Stimulated activated CD8-positive, alpha-beta memory T cell treated with anti-CD3 and anti-CD28 coated beads, Interleukin-12 subunit alpha, Interleukin-12 subunit beta, amount 100 ng/mL, for 24 hours (primary cell): ENCODE measurements at regions not wholly inside any gene's neighbourhood (a gene's known extent, or its start where the extent isn't known, plus 50 kb on each side); places are given as distances from the start of the nearest gene placed in this dataset.

Source experiments
- DNase-seq: peaks from one replicate; pipeline ENCODE4 v3.0.0-alpha.2; 2020; ENCODE audit errors: extremely low read depth

DNA sequence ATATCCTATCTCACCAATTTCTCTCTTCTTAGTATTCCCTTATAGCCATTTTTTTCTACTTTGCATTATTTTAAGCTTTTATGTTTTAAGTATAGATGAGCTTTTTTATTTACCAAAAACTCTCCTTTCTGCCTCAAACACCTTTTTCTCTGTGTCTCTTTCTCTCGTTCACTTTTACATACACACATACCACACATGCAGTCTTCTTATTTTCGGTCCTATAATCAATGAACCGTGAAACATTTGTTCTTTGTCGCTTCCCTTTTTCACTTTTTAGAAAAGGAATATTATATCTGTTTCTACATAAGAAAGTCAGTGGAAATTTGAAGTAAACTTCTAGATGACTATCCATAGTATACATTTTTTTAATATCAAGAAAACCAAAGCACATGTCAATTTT, 183.2 kb downstream of the MRPL39 start:
- DNase-seq, result no peak

DNA sequence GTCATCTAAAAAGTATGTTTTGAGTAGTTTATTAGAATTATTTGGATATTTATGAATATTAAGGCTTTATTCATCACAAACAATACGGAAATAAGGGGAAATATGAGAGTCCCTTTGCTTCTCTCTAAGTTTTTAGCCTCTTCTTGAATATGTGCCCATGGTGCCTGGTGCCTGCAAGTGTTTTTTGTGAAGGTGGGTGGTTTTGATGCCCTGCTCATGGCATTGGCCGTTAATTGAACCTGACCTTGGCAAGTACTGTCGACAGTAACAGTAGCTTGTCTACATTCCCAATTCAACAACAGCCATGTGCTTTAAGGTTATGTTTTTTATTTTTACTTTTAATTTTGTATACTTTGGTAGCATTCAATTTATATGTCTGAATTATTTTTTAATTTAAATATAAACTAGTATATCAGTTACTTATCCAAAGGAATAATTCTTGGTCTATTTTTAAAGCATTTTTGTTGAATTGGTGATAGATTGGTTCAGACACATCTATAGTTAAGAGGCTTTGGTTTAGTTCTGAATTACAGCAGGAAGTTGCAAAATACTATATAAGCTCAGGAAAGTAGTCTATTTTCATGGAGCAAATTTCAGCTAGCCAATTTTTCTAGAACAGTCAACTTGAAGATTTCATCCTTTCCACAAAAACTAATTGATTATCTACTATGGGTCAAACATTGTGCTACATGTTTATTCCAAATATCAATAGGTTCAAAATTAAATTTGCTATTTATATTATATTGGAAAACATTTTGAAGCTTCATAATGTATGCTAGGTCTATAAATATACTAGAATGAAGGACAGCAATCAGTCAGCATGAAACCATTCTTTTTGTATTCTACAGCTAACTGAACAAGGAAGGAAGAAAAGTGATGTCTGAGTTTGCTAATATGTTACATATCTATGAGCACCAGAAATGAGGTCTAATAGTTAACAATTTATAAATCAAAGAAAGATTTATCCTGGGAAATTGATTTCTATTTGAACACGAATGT, 184.4 kb downstream of the MRPL39 start:
- no peak for DNase-seq

DNA sequence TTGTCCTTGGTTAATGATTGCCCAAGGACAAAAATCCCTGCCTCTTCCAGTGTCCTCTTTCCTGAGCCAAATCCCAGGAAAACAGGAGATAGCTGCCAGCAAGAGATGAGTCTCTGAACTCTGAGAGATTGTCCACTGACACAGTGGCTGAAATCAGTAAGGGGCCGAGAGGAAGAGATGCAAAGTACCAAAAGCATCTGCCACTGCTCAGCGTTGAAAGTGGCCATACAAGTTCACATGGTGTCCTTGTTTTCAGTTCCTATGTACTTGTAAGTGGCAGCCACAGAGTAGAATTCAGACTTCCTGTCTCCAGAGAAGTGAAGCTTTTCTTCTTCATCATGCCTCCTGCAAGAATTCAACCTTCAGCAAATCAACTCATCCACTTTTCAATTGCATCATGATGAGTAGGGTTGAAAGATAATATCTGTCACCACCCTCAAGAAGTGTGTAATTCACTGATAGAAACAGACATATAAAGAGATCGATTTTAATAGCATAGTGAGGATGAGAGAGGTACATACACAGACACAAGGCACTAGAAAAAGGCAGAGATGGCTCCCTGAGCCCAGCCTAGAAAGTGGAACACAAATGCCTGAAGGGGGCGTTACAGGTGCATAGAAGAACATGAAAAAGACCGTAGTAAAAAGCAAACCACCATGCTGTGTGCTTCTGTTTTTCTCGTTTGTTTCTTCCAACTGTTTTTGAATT, 185.8 kb downstream of the MRPL39 start:
- DNase-seq, result peak; percentile 31

DNA sequence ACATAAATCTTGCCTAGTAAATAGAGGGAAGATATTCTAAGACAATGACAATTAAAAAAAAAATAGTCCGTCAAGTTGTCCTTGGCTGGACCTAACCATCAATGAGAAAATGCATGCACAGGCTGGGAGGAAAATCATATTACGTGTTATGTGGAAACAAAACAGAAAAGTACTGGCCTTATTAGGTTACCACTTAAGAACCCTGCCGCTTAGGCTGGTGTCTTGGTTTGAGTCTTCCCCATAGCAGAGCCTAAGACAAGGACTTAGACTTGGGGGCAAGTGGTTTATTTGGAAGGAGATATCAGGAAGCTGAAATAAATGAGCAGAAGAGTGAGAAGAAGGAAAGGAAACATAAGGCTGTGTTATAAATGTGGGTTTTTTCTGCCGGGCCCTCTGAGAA, 186.4 kb downstream of the MRPL39 start:
- DNase-seq, result no peak

DNA sequence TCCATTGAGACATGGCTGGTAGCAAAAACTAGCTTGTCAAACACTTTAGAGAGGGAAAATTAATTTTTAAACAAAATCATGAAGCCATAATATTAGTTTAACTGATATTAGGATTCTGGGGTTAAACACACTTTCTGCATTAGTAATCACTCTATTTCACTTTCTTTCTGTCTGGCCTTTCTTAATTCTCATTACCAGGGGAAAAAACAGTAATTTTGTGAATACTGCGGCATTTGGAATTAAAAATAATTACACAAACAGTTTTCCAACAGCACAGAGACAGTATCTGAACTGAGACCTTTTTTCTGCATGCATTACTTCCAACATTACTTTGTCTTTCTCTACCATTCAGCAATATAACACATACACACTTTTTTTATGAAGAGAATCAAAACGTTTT, 190.6 kb downstream of the MRPL39 start:
- DNase-seq, result no peak

DNA sequence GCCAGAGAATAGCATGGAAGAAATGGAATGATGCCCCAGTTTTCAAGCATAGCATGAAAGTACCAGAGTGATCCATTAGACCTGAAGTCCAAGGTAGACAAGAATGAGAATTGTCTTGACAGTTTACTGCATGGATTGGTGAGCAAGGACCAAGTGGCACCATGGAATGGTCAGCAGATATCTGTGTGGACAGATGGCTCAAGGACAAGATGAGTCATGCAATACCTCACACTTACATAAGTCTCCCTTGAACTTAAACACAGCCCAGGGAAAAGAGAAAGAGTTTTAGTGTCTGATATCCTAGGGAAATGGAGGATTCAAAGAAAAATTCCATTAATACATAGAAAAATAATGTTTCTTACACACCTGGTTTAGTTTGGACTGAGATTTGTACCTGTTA, 195.2 kb downstream of the MRPL39 start:
- DNase-seq, result no peak

DNA sequence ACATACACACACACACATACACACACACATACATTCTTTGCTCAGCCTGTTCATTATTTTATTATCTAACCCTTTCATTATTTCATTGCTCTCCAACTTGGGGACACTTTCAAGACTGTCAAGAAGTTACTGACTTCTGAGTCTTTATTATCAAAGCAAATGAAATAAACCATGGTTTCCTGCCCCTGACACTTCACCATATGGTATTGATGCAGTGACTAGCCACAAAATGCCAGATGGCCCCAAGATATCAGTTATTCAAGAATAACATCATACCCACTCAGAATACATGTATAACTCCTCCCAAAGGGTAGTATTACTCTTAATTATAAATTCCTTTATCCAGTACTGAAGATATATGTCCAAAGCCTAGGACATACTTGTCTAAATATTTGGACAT, 197.3 kb downstream of the MRPL39 start:
- DNase-seq, result no peak

DNA sequence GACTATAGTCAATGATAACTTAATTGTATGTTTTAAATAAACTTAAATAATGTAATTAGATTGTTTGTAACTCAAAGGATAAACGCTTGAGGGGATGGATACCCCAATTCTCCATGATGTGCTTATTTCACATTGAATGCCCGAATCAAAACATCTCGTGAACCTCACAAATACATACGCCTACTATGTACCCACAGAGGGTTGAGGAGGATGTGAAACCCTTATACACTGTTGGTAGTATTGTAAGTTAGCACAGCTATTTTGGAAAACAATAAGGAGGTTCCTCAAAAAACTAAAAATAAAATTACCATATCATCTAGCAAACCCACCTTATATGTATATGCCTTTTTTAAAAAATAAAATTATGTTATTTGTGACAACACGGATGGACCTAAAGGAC, 198.6 kb downstream of the MRPL39 start:
- no peak for DNase-seq

DNA sequence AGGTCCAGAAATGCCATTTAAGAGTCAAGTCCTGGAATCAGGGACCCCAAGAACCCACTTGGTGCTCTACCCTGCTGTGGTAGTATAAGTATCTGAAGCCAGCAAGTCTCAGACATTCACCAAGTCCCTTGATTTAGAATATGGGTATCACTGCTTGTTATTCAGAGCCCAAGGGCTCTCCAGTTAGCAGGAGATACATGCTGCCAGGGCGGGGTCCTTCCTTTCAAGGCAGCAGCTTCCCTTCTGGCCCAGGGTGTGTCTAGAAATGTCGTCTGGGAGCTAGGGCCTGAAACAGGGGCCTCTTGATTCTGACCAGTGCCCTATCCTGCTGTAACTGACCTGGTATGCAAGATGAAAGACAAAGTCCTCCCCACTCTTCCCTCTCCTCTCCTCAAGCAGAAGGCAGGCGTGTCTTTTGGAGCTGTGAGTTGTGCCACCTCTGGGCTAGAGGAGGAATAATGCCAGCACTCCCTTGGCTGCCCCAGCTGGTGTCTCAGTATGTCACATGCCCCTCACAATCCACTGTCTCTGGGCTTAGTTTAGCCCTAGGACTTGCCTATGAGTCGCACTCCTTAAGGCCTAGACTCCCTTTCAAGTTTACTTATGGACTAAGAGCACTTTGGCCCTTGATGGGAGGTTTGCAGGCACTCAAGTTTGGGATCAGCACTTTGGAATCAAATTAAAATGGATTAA, 200.2 kb downstream of the MRPL39 start:
- DNase-seq, result no peak

DNA sequence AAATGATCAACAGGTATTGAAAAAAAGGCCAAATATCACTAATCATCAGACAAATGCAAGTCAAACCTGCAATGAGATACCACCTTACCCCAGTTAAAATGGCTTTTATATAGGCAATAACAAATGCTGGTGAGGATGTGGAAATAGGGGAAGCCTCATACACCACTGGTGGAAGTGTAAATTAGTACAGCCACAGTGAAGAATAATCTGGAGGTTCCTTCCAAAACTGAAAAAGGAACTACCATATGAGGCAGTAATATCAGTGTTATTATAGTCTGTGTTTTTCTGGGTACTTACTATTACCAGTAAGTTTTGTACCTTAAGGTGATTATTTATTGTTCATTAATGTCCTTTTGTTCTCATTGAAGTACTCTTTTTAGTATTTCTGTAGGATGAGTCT, 201.3 kb downstream of the MRPL39 start:
- no peak for DNase-seq

DNA sequence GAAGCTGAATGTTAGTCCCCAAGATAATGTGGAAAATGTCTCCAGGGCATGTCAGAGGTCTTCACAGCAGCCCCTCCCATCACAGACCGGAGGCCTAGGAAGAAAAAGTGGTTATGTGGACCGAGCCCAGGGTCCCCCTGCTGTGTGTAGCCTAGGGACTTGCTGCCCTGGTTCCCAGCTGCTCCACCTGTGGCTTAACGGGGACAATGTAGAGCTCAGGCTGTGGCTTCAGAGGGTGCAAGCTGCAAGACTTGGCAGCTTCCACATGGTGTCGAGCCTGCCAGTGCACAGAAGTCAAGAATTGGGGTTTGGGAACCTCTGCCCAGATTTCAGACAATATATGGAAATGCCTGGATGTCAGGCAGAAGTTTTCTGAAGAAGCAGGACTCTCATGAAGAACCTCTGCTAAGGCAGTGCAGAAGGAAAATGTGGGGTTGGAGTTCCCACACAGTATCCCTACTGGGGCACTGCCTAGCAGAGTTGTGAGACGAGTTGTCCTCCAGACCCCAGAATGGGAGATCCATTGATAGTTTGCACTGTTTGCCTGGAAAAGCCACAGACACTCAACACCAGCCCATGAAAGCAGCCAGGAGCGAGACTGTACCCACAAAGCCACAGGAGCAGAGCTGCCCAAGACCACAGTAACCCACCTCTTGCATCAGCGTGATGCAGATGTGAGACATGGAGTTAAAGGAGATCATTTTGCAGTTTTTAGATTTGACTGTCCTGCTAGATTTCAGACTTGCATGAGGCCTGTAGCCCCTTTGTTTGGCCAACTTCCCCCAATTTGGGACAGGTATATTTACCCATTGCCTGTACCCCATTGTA, 204.9 kb downstream of the MRPL39 start:
- DNase-seq, result no peak

DNA sequence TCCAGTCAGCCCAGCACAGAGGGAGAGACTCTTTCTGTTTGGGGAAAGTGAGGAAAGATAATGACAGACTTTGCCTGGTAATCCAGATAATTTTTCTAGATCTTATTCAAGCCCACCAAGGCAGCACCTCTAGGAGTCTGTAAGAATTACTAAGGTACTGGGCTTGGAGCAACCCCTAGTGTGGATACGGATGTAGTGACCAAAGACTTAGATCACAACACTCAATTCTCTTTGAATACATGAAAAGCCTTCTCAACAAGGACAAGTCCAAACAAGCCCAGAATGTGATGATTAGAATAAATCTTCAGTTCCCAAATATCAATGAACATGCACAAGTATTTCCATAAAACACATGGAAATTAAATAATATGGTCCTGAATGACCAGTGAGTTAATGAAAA, 206.9 kb downstream of the MRPL39 start:
- no peak for DNase-seq

DNA sequence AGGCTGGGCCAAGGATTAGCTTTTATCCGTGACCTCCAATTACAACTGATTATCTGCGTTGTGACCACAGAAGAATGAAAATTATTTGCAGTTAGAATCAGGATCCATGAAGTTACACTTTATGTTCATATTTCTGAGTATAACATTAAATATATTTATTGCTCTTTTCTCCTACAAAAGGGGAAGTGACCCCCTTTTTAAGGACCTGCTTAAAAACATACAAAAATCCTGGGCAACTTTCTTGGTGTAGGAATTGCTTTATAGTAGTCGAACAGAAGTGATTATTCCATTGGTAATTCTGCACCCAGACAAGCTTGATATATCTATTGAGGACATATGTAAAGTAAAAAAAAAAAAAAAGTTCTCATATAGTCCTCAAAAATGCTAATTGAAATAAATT, 208.7 kb downstream of the MRPL39 start:
- no peak for DNase-seq

DNA sequence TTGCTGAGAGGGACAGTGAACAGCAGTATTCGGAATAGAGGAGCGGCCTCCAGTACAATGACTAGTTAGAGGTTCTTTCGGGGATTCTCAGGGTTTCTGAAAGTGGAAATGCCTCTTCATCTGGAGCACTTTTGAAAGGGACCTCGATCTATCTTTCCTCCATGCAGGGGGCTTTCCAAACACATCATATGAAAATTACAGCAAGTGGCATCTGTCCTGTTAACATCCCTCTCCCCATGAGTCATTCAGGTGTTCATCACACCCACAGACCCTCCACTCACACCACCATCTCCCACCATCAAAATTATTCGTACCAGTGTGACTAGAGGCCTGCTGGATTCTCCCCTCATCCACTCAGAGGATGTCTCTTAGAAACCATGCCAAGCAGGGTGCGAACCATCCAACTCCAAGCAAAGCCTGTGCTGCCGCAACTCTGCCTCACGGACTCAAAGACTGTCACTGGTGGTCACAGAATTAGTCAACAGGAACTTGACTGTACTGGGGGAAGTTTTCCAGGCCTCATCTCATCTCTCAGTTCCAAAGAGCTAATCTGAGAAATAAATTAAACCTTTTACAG, 211.1 kb downstream of the MRPL39 start:
- DNase-seq, result peak; percentile 55

DNA sequence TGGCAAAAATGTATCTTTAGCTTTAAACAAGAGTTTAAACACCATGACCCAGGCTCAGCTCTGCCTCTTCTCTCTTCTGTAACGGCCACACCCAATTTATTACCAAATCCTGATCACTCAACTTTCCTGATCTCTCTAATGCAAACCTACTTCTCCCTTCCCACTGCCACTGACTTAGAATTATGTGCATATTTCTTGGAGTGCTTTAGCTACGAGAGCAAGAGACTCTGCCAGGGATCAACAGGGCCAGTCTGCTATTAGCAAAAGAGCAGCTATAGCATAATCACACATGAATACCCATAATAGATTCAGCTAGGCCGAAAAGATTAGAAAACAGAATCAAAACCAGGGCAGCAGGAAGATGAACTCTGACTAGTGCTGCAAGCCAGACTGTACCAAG, 215.5 kb downstream of the MRPL39 start:
- DNase-seq, result no peak

DNA sequence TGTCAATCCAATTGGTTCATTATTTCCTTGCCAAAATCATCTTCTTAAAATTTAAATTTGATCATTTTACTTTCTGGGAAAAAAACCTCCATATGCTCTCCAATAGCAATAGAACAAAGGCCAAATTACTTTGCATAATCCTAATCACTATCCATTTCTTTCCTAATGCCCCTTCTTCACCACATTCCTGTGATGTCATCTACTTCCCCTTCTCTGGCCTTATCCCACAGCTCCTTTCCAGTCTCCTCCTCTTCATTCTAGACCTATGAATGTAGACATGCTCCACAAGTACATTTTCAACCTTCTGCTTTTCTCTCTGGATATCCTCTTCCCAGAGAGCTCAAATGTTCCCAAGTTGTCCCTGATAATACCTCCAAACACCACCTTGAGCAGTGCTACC, 216.6 kb downstream of the MRPL39 start:
- no peak for DNase-seq

DNA sequence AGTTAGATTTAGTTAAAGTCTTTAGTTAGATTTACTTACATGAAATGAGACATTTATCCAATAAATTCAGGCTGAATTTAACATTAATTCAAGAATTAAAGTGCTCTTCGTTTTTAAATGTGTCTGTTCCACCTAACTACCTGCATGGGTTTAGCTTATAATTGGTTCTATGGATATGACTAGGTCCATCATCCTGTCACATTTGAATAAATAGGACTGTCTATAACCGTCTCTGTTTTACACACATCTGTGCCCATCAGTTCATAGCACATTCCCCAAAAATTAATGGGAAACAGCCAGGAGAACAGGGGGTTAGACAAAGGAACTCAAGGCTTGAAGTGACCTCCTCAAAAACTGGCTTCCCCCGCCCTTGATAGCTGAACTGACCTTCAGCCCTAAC, 219.6 kb downstream of the MRPL39 start:
- DNase-seq, result no peak

DNA sequence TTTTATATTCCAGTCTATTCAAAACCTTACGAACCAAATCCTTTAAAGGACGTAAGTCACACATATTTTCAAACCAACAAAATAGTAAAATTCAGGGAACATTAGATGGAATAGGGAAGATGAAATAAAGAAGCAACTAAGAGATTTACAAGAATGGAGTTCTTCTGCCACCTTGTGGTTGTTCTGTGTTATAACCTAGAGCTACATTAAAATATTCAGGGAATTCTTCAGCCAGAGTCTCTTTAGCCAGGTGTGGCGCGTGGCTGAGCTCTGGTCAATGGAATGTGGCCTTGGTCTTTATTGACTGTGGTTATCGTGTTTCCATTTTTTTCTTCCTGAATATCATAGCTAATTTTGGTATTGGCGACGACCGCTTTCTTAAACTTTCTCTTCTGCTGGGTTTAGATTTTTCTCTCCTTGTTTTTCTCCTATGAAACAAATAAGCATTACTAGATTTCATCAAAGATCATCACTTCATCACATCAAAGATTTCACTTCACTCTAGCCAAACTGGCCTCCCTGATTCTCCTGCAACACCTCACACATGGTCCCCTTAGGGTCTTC, 221.3 kb downstream of the MRPL39 start:
- no peak for DNase-seq

DNA sequence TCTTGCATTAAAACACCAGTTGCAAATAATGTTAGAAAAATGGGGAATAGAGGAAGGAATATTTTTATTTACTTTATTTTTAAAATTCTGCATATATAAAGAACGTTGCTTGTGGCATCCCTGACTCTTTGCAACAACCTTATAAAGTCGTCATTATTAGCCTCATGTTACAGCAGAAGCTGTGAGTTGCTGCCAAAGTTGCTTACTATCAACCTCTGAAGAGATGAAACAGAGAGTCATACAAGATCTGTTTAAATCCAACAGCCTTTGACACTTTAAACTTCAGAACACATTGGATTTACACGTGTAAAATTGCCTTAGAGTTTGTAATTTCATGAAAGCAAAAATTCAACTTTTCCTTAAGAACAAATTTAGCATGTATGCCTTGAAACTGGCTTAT, 221.9 kb downstream of the MRPL39 start:
- DNase-seq, result no peak

DNA sequence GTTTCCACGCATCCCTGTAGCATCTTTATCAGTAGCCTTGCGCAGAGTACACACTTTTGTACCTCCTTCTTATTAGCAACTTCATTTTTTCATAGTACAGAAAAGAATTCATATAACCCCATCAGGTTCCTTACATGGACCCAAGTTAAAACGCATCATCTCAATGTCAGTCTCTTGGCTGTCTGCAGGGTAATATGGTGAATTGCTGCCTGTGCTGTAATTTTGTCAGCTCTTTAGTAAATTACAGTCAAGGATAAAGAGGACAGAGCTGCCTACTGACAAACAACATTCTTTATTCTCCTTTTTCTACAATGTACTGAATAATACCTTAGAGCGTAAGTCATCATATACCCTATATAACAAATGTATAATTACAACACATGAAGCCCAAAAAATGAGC, 222.5 kb downstream of the MRPL39 start:
- no peak for DNase-seq

DNA sequence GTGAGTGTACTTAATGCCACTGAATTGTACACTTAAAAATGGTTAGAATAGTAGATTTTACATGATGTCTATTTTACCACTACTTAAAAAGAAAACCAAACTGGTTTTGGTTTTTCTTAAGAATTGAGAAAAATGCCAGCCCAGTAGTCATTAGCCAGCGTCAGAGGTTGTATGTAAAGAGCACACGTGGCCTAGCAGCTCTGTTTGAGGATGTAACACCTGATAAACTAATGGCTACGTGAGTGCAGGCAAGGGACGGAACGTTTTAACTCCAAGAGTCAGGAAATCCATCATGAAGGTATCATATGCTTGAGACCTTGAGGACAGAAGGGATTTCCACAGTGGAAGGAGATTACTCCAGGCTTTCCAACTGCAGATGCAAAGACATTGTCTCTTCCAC, 223.7 kb downstream of the MRPL39 start:
- DNase-seq, result no peak
